ENCODE measurements at regions not wholly inside any gene's neighbourhood (a gene's known extent, or its start where the extent isn't known, plus 50 kb on each side); places are given as distances from the start of the nearest gene placed in this dataset.
"Not testable (repeated sequence)": the region's sequence is repeated elsewhere in the genome, so short reads cannot be mapped to it uniquely, and the experiment has no call there.

GRCh38 chr1:193448682-193449461 lies 262.5 kb upstream of the B3GALT2 start:
- H3K4me3 ChIP-seq (ENCODE audit: low read depth, low read length) = no peak overlapping the region
- TF ChIP-seq, protein P1, sequence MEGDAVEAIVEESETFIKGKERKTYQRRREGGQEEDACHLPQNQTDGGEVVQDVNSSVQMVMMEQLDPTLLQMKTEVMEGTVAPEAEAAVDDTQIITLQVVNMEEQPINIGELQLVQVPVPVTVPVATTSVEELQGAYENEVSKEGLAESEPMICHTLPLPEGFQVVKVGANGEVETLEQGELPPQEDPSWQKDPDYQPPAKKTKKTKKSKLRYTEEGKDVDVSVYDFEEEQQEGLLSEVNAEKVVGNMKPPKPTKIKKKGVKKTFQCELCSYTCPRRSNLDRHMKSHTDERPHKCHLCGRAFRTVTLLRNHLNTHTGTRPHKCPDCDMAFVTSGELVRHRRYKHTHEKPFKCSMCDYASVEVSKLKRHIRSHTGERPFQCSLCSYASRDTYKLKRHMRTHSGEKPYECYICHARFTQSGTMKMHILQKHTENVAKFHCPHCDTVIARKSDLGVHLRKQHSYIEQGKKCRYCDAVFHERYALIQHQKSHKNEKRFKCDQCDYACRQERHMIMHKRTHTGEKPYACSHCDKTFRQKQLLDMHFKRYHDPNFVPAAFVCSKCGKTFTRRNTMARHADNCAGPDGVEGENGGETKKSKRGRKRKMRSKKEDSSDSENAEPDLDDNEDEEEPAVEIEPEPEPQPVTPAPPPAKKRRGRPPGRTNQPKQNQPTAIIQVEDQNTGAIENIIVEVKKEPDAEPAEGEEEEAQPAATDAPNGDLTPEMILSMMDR (IDR thresholded peaks at IDR 0.05; ENCODE audit: insufficient read depth, low read length) = no peak
- no peak for DNase-seq (ENCODE audit: low read depth)

DNA sequence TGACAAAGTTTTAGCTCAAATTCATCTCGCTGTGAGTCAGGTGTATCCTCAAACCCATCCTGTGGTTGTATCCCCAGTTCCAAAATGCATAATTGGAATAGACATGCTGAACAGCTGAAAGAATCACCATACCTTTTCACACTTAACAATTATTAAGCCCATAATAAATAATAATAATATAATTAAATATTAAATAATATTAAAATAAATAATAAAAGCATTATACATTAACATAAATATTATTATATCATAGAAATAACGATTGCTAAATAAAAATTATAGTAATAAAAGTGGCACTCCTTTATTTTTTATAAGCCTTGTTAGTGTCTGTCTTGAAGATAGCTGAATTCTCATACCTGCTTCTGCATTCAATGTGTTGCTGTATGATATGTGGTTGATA lies 257.5 kb upstream of the B3GALT2 start:
- TF ChIP-seq, protein P1 (IDR thresholded peaks at IDR 0.05; ENCODE audit: insufficient read depth, low read length) = no peak
- H3K4me3 ChIP-seq (ENCODE audit: low read depth, low read length) = no peak overlapping the region
- no peak for DNase-seq (ENCODE audit: low read depth)

- no peak overlapping the region for H3K4me3 ChIP-seq (ENCODE audit: low read depth, low read length)
- no peak for DNase-seq (ENCODE audit: low read depth)
- TF ChIP-seq, protein P1 (IDR thresholded peaks at IDR 0.05; ENCODE audit: insufficient read depth, low read length) = no peak
These were observed 252.4 kb upstream of the B3GALT2 start for GRCh38 chr1:193438771-193439170.

GRCh38 chr1:193438312-193438711 lies 251.9 kb upstream of the B3GALT2 start:
- DNase-seq (ENCODE audit: low read depth) = no peak
- TF ChIP-seq, protein P1 (IDR thresholded peaks at IDR 0.05; ENCODE audit: insufficient read depth, low read length) = no peak
- H3K4me3 ChIP-seq (ENCODE audit: low read depth, low read length) = no peak overlapping the region

DNA sequence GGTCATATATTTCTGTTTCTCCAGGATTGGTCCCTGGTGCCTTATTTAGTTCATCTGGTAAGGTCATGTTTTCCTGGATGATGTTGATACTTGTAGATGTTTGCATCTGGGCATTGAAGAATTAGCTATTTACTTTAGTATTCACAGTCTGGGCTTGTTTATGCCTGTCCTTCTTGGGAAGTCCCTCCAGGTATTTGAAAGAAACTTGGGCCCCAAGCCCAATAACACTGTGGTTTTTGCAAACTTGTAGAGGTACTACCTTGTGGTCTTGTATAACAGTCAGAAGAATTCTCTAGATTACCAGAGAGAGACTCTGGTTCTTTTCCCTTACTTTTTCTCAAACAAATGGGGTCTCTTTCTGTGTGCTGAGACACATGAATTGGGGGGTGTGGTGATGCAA lies 251.4 kb upstream of the B3GALT2 start:
- TF ChIP-seq, protein P1 (IDR thresholded peaks at IDR 0.05; ENCODE audit: insufficient read depth, low read length) = no peak
- H3K4me3 ChIP-seq (ENCODE audit: low read depth, low read length) = no peak overlapping the region
- DNase-seq (ENCODE audit: low read depth) = no peak

DNA sequence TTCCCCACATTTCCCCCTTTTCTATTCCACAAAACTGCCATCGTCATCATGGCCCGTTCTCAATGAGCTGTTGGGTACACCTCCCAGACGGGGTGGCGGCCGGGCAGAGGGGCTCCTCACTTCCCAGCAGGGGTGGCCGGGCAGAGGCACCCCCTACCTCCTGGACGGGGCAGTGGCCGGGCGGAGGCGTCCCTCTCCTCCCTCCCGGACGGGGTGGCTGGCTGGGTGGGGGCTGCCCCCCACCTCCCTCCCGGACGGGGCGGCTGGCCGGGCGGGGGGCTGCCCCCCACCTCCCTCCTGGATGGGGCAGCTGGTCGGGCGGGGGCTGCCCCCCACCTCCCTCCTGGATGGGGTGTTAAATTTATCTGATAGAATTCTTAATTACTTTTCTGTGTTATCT lies 250.9 kb upstream of the B3GALT2 start:
- DNase-seq (ENCODE audit: low read depth); H3K4me3 ChIP-seq (ENCODE audit: low read depth, low read length): not testable (repeated sequence)

DNA sequence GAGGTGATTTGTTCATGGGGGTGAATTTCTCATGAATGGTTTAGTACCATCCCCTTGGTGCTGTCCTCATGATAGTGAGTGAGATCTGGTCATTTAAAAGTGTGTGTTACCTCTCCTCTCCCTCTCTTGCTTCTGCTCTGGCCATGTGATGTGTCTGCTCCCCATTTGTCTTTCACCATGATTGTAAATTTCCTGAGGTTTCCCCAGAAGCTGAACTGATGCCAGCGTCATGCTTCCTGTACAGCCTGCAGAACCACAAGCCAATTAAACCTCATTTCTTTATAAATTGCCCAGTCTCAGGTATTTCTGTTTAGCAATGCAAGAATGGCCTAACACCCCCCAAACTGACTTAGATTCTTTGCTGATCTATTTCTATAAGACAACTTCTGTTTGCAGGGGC lies 249.4 kb upstream of the B3GALT2 start:
- no peak overlapping the region for H3K4me3 ChIP-seq (ENCODE audit: low read depth, low read length)
- TF ChIP-seq, protein P1 (IDR thresholded peaks at IDR 0.05; ENCODE audit: insufficient read depth, low read length) = no peak
- DNase-seq (ENCODE audit: low read depth) = no peak
